Stomach (tissue), 8 donors: ENCODE measurements at regions not wholly inside any gene's neighbourhood (a gene's known extent, or its start where the extent isn't known, plus 50 kb on each side); places are given as distances from the start of the nearest gene placed in this dataset.

Experiments used
- DNase-seq, 2 donors: peaks; one replicate each; pipeline versions ENCODE4 v3.0.0 to v3.0.0-alpha.2; 2013 to 2019
- H3K27ac ChIP-seq, 5 donors: fragments of 200-600 bp in 4 of 5; sonication (generic) in 4 of 5; one replicate each; pipeline ENCODE4 v1.5.1; 2013 to 2019; ENCODE audit warnings: mild to moderate bottlenecking in 1 of 5, moderate library complexity in 1 of 5
- H3K27me3 ChIP-seq, 3 donors: fragments of 200-600 bp; sonication (generic); one replicate each; pipeline ENCODE4 v1.5.1; 2017 to 2019; ENCODE audit warnings: mixed run types in 1 of 3
- H3K36me3 ChIP-seq, 4 donors: fragments of 200-600 bp; sonication (generic); 1 replicate in 3 of 4; 2 replicates in 1 of 4; pipeline ENCODE4 v1.5.1; 2016 to 2019
- H3K4me1 ChIP-seq, 4 donors: fragments of 200-600 bp; sonication (generic); one replicate each; pipeline ENCODE4 v1.5.1; 2016 to 2019
- H3K4me3 ChIP-seq, 4 donors: fragments of 200-600 bp; sonication (generic) in 3 of 4; one replicate each; pipeline ENCODE4 v1.5.1; 2016 to 2019; ENCODE audit warnings: mild to moderate bottlenecking in 1 of 4
- H3K9me3 ChIP-seq, 4 donors: fragments of 200-600 bp; sonication (generic); one replicate each; pipeline ENCODE4 v1.5.1; 2016 to 2019
- EP300 ChIP-seq: sonication (generic); formaldehyde crosslinking; IDR thresholded peaks from one replicate; pipeline ENCODE4 v1.6.1; 2017; ENCODE audit warnings: antibody characterized with exemption
- POLR2A ChIP-seq, 4 donors: fragments of 450-650 bp; IDR thresholded peaks; one replicate each; pipeline ENCODE4 v1.6.1; 2016; ENCODE audit warnings: antibody characterized with exemption in 4 of 4, control low read depth in 2 of 4, mild to moderate bottlenecking in 1 of 4, moderate library complexity in 1 of 4
- POLR2AphosphoS5 ChIP-seq, 3 donors: sonication (generic); formaldehyde crosslinking; IDR thresholded peaks; one replicate each; pipeline ENCODE4 v1.6.1; 2016; ENCODE audit warnings: antibody characterized with exemption in 3 of 3
- WGBS, 5 donors: extraction: QIAGEN DNeasy Blood & Tissue Kit in 3 of 5; methylation state at CpG; one replicate each; pipeline versions ENCODE4 v1.1.5 to v1.1.7; 2013 to 2018; 5-methylcytosine and 5-hydroxymethylcytosine counted together
- intact Hi-C: fragments of 100-400 bp; cut with DNase I; formaldehyde crosslinking; loops from one replicate; pipeline ENCODE4 v1.15.1; 2023; ENCODE audit warnings: low total_unique reads
- TF ChIP-seq, protein P1 (sequence below), 7 experiments: fragments of 450-650 bp in 4 of 7; fragments of 200-600 bp in 3 of 7; sonication (generic) in 3 of 7; IDR thresholded peaks; one replicate each; pipeline ENCODE4 v1.5.1; 2016 to 2019; ENCODE audit warnings: antibody characterized with exemption in 7 of 7, control low read depth in 2 of 7, mild to moderate bottlenecking in 1 of 7
- donor health status: healthy with polysubstance abuse.
- donor health status: Bipolar disorder and iron deficiency.
- donor health status: healthy.

DNA sequence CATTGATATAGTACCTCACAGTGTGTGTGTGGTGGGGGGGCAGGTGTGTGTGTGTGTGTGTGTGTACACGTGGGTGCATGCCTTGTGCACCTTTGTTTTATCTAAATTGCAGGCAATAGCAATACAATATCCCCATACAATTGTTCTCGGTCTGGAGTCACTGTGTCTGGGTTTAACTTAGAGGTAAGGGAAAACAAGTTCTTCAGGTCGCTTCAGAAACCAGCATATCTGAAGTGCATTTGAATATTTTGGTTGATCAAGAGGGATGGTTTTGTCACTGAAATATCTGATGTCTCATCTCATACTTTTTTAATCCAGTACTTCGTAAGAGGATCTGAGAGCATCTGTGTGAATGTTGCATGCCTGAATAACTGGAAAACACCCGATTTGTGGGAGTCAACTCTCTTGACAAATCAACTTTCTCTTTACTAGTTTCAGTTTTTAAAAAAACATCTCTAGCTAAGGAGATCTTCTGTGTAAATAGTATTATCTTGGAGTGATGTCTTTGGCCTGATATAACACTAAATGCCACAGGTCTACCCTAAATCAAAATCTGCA is 206.8 kb upstream of the NR2F2 start:
- H3K27me3 ChIP-seq, result no peaks in the 10 kb centered on the region
- no peak overlapping the region for H3K4me3 ChIP-seq
- no peaks in the 10 kb centered on the region for H3K4me1 ChIP-seq
- H3K9me3 ChIP-seq, result no peaks in the 10 kb centered on the region
- TF ChIP-seq POLR2AphosphoS5 (IDR thresholded peaks at IDR 0.05) (no peak), EP300 (no peak), POLR2A (IDR thresholded peaks at IDR 0.05) (no peak)
- TF ChIP-seq, protein P1, sequence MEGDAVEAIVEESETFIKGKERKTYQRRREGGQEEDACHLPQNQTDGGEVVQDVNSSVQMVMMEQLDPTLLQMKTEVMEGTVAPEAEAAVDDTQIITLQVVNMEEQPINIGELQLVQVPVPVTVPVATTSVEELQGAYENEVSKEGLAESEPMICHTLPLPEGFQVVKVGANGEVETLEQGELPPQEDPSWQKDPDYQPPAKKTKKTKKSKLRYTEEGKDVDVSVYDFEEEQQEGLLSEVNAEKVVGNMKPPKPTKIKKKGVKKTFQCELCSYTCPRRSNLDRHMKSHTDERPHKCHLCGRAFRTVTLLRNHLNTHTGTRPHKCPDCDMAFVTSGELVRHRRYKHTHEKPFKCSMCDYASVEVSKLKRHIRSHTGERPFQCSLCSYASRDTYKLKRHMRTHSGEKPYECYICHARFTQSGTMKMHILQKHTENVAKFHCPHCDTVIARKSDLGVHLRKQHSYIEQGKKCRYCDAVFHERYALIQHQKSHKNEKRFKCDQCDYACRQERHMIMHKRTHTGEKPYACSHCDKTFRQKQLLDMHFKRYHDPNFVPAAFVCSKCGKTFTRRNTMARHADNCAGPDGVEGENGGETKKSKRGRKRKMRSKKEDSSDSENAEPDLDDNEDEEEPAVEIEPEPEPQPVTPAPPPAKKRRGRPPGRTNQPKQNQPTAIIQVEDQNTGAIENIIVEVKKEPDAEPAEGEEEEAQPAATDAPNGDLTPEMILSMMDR (IDR thresholded peaks at IDR 0.05), result no peak
- no peaks in the 10 kb centered on the region for H3K36me3 ChIP-seq
- no peak overlapping the region for H3K27ac ChIP-seq
- DNase-seq, result no peak
- 50 to 65% (median 54%) methylated on average over 5 of the region's 5 CpGs for WGBS, 5 donors
- intact Hi-C loops, result no loop called here

DNA sequence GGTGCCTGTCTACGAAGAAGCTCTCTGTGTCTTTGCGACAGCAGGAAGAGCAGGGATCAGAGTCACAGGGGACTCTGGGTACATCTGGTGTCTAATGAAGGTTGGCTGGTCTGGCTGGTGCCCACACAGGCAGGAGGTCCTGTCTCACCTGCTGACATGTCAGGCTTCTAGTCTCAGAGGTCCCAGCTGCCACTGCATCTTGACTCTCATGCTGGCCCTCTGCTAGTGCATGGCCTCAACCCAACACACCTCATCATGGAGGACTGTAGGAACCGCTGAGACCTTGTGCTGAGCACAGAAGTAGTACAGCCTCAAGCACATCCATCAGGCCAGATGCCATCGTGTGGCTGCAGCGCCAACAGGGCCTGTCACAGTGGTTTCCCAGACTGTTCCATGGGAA is 206.1 kb upstream of the NR2F2 start:
- intact Hi-C loops, result no loop called here
- Histone ChIP-seq H3K27me3 (no peaks in the 10 kb centered on the region), H3K9me3 (no peaks in the 10 kb centered on the region), H3K4me1 (no peaks in the 10 kb centered on the region), H3K27ac (no peak overlapping the region), H3K4me3 (no peak overlapping the region), H3K36me3 (no peaks in the 10 kb centered on the region)
- no peak for DNase-seq
- WGBS, 5 donors, result 94 to 97% (median 95%) methylated on average over 5 of the region's 5 CpGs
- no peak for TF ChIP-seq EP300
- no peak for TF ChIP-seq POLR2A (IDR thresholded peaks at IDR 0.05)
- TF ChIP-seq, protein P1 (IDR thresholded peaks at IDR 0.05), result no peak
- TF ChIP-seq POLR2AphosphoS5 (IDR thresholded peaks at IDR 0.05), result no peak

GRCh38 chr15:96125721-96126415 is 204.6 kb upstream of the NR2F2 start:
- Histone ChIP-seq H3K27me3 (no peaks in the 10 kb centered on the region), H3K36me3 (no peaks in the 10 kb centered on the region), H3K4me3 (no peak overlapping the region), H3K9me3 (no peaks in the 10 kb centered on the region), H3K4me1 (no peaks in the 10 kb centered on the region), H3K27ac (no peak overlapping the region)
- TF ChIP-seq POLR2A (IDR thresholded peaks at IDR 0.05), result no peak
- TF ChIP-seq EP300, result no peak
- TF ChIP-seq, protein P1 (IDR thresholded peaks at IDR 0.05), result no peak
- TF ChIP-seq POLR2AphosphoS5 (IDR thresholded peaks at IDR 0.05), result no peak
- intact Hi-C loops, result no loop called here
- DNase-seq, result no peak
- 90 to 99% (median 95%) methylated on average over 5 of the region's 5 CpGs for WGBS, 5 donors

DNA sequence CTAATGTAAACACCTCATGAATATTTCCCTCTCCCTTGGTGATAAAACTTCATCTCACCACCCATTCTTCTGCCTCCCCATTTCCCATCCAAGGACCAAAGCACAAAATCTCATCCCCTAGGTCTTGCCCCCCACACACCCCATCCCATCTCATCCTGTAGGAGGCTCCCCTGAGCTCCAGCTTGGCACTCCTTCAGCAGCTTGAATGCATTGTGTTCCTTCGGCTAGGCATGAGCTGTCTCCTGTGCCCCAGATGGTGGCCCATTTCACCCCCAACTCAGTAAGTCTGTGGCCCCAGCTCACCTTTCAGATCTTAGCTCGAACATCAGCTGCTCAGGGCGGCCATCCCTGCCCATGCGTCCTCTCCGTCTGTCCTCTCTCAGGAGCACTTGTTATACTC is 203.6 kb upstream of the NR2F2 start:
- no peak overlapping the region for H3K4me3 ChIP-seq
- intact Hi-C loops, result no loop called here
- H3K27ac ChIP-seq, result no peak overlapping the region
- 87 to 98% (median 98%) methylated on average over 5 of the region's 5 CpGs for WGBS, 5 donors
- DNase-seq, result no peak
- H3K36me3 ChIP-seq, result no peaks in the 10 kb centered on the region
- TF ChIP-seq EP300 (no peak), POLR2A (IDR thresholded peaks at IDR 0.05) (no peak), POLR2AphosphoS5 (IDR thresholded peaks at IDR 0.05) (no peak)
- TF ChIP-seq, protein P1 (IDR thresholded peaks at IDR 0.05), result no peak
- no peaks in the 10 kb centered on the region for H3K9me3 ChIP-seq
- H3K4me1 ChIP-seq, result no peaks in the 10 kb centered on the region
- no peaks in the 10 kb centered on the region for H3K27me3 ChIP-seq
